ENCODE measurements at regions not wholly inside any gene's neighbourhood (a gene's known extent, or its start where the extent isn't known, plus 50 kb on each side); places are given as distances from the start of the nearest gene placed in this dataset.

DNA sequence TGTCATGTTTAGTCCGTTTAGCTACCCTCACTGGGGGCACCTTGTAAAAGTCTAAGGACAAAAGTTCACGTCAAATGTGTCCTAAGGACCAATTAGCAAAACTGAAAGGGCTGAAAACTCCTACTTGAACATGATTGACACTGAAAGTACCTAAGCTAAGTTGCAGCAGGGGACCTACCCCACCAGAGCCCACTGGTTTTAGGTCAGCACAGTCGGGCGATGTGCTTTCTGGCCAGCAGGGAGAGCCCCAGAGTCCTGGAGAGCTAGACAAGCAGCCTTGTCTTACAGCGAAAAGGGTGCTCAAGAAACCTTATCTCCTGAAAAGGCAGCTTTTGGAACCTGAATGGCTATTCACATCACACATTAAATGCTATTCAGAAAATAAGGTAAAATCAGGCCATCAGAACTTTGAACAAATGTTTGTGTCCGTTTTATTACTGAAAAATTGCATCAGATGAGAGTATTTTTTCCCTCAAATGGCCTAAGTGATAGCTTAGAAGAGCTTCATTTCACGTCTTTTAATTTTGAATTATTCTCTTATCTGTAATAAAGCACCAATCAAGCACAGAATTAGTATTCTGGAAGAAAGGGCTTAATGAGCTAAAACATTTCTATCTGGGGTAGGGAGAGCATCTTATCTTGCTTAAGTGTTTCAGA, 52.2 kb upstream of the MKI67 start:
- H3K4me1 ChIP-seq (ENCODE audit: control insufficient read depth in 5 of 5, insufficient read depth in 5 of 5, low read length in 5 of 5) = no peaks in the 10 kb centered on the region
- DNase-seq (peak in 1 of 3 donors; percentile 20), ATAC-seq (ENCODE audit: insufficient read depth, low FRiP score) (no peak)

DNA sequence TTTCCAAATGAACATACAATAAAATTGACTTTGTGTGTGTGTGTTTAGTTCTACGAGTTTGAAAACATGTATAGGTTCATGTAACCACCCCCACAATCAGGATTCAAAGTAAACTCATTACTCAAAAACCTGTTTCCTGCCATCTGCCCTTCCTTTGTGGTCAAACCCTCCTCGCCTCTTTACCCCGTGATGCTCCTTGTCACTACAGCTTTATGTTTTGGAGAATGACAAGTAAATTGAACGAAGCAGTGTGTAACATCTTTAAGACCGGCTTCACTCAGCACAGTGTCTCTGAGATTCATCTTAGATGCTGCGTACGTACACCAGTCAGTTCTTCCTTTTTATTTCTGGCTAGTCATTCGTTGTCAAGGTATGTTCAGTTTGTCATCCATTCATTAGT, 54.6 kb upstream of the MKI67 start:
- Histone ChIP-seq H3K27ac (ENCODE audit: low read depth in 1 of 2, low read length in 1 of 2) (no peak overlapping the region), H3K4me1 (ENCODE audit: control insufficient read depth in 5 of 5, insufficient read depth in 5 of 5, low read length in 5 of 5) (no peaks in the 10 kb centered on the region), H3K9me3 (ENCODE audit: control insufficient read depth in 4 of 4, insufficient read depth in 3 of 4, low read length in 3 of 4) (peaks cover 0 to 3% (median 0%) of the 10 kb centered on the region in 4 donors), H3K9ac (ENCODE audit: insufficient read depth in 1 of 2, low read length in 2 of 2) (no peak overlapping the region), H3K36me3 (ENCODE audit: control insufficient read depth in 4 of 4, insufficient read depth in 4 of 4, low read length in 4 of 4) (no peaks in the 10 kb centered on the region), H3K4me3 (no peak overlapping the region), H3K27me3 (ENCODE audit: control insufficient read depth in 3 of 3, insufficient read depth in 3 of 3, low read length in 2 of 3) (peaks cover 0 to 10% (median 4%) of the 10 kb centered on the region in 3 donors)
- no peak for DNase-seq
- TF ChIP-seq, protein P1, sequence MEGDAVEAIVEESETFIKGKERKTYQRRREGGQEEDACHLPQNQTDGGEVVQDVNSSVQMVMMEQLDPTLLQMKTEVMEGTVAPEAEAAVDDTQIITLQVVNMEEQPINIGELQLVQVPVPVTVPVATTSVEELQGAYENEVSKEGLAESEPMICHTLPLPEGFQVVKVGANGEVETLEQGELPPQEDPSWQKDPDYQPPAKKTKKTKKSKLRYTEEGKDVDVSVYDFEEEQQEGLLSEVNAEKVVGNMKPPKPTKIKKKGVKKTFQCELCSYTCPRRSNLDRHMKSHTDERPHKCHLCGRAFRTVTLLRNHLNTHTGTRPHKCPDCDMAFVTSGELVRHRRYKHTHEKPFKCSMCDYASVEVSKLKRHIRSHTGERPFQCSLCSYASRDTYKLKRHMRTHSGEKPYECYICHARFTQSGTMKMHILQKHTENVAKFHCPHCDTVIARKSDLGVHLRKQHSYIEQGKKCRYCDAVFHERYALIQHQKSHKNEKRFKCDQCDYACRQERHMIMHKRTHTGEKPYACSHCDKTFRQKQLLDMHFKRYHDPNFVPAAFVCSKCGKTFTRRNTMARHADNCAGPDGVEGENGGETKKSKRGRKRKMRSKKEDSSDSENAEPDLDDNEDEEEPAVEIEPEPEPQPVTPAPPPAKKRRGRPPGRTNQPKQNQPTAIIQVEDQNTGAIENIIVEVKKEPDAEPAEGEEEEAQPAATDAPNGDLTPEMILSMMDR (IDR thresholded peaks at IDR 0.05; ENCODE audit: control extremely low read depth, extremely low read depth) = no peak
- ATAC-seq (ENCODE audit: insufficient read depth, low FRiP score) = no peak
- 29 to 46% methylated on average over 8 of the region's 8 CpGs for WGBS, 2 donors

More for the DNA sequence above, 52.2 kb upstream of the MKI67 start:
- TF ChIP-seq, protein P1 (IDR thresholded peaks at IDR 0.05; ENCODE audit: control extremely low read depth, extremely low read depth) = no peak
- WGBS, 2 donors = 38 to 43% methylated on average over 7 of the region's 7 CpGs
- Histone ChIP-seq H3K27ac (ENCODE audit: low read depth in 1 of 2, low read length in 1 of 2) (no peak overlapping the region), H3K4me3 (no peak overlapping the region), H3K9ac (ENCODE audit: insufficient read depth in 1 of 2, low read length in 2 of 2) (no peak overlapping the region), H3K27me3 (ENCODE audit: control insufficient read depth in 3 of 3, insufficient read depth in 3 of 3, low read length in 2 of 3) (no peaks in the 10 kb centered on the region), H3K9me3 (ENCODE audit: control insufficient read depth in 4 of 4, insufficient read depth in 3 of 4, low read length in 3 of 4) (peaks cover 0 to 8% (median 2%) of the 10 kb centered on the region in 4 donors), H3K36me3 (ENCODE audit: control insufficient read depth in 4 of 4, insufficient read depth in 4 of 4, low read length in 4 of 4) (no peaks in the 10 kb centered on the region)

DNA sequence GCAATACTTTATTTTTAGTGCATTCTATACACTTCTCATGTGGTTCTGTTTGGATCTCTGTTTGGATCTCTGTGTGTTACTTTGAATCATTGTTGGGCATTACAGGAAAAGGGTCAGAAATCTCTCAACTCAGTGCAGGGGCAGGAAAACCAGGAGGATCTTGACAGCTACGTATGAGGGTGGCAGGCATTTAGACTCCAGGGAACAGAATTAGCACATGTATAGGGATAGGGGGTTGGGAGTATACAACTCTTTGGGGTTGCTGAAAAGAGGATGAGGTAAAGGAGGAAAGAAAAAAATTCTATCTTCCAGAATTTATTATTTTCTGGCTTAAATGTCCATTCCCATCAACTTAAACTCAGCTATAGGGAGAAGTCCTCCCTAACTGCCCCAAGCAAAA, 59.4 kb upstream of the MKI67 start:
- Histone ChIP-seq H3K4me3 (no peak overlapping the region), H3K27ac (ENCODE audit: low read depth in 1 of 2, low read length in 1 of 2) (no peak overlapping the region), H3K4me1 (ENCODE audit: control insufficient read depth in 5 of 5, insufficient read depth in 5 of 5, low read length in 5 of 5) (no peaks in the 10 kb centered on the region), H3K9me3 (ENCODE audit: control insufficient read depth in 4 of 4, insufficient read depth in 3 of 4, low read length in 3 of 4) (peaks cover 0 to 5% (median 0%) of the 10 kb centered on the region in 4 donors), H3K36me3 (ENCODE audit: control insufficient read depth in 4 of 4, insufficient read depth in 4 of 4, low read length in 4 of 4) (no peaks in the 10 kb centered on the region), H3K9ac (ENCODE audit: insufficient read depth in 1 of 2, low read length in 2 of 2) (no peak overlapping the region), H3K27me3 (ENCODE audit: control insufficient read depth in 3 of 3, insufficient read depth in 3 of 3, low read length in 2 of 3) (peaks cover 0 to 16% (median 11%) of the 10 kb centered on the region in 3 donors)
- ATAC-seq (ENCODE audit: insufficient read depth, low FRiP score) (no peak), DNase-seq (no peak)
- TF ChIP-seq, protein P1 (IDR thresholded peaks at IDR 0.05; ENCODE audit: control extremely low read depth, extremely low read depth) = no peak
- 65 to 90% methylated on average over 1 of the region's 1 CpG for WGBS, 2 donors

Data from lung (tissue), 11 donors.